ENCODE measurements at regions not wholly inside any gene's neighbourhood (a gene's known extent, or its start where the extent isn't known, plus 50 kb on each side); places are given as distances from the start of the nearest gene placed in this dataset.

GRCh38 chr18:42137693-42138375 lies 182.8 kb downstream of the PIK3C3 start:
- DNase-seq (ENCODE audit: low read depth in 2 of 2): no peak

GRCh38 chr18:42141439-42141838 lies 186.4 kb downstream of the PIK3C3 start:
- DNase-seq (ENCODE audit: low read depth in 2 of 2): no peak

DNA sequence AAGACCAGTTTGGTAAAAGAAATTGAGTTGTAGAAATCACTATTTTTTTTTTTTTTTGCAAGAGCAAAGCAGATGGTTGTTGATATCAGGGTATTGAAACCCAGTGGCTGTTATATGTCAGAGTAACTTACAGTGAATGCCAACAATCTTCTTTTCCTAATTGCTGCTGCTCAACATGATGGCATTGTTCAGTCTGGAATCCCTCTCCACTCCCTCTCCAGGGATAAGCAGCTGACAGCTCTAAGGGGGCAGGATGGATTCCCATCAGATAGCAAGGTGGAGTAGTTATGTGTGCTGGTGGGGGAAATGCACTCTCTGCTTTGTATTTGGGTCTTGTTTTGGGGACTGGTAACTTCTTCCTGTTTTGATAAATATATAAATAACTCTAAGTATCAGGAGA lies 200.0 kb downstream of the PIK3C3 start:
- DNase-seq (ENCODE audit: low read depth in 2 of 2): no peak

GRCh38 chr18:42156281-42156680 lies 201.2 kb downstream of the PIK3C3 start:
- no peak for DNase-seq (ENCODE audit: low read depth in 2 of 2)

DNA sequence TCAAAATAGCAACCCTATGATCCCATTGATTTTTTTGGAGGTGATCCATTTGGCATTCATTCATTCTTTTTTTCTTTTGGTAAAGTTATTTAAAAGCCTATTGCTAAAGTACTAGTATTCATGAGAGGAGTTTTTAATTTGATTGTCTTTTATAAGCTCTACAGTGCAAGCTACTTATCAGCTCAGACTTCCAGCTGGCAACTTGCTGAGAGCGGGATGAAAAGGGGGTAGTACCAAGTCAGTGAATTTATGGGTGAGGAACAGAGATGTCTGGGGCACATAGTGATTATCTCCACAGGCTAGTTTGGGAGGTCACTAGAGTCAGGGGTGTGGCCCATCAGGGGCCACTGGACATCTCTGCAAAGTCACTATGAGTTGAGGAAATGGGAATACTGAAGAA lies 202.4 kb downstream of the PIK3C3 start:
- no peak for DNase-seq (ENCODE audit: low read depth in 2 of 2)

GRCh38 chr18:42157878-42158277 lies 202.8 kb downstream of the PIK3C3 start:
- no peak for DNase-seq (ENCODE audit: low read depth in 2 of 2)

DNA sequence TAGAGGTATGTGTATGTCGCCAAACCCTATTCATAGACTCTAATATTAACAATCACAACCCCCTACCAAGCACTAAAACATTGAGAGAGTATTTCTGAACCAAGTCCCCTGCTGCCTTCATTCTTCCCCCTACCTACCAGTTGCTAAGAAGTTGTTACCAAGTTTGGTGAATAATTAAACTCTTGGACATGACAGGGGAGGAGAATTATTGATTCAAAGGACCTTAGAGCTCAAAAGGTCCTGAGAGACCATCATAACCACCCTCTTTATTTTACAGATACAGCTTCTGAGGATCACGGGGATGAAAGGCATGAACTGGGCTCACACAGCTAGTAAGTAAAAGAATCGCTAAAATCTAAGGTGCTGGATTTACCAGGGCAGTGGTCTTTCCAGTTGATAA lies 204.1 kb downstream of the PIK3C3 start:
- no peak for DNase-seq (ENCODE audit: low read depth in 2 of 2)

GRCh38 chr18:42163321-42163720 lies 208.3 kb downstream of the PIK3C3 start:
- no peak for DNase-seq (ENCODE audit: low read depth in 2 of 2)

GRCh38 chr18:42164556-42164955 lies 209.5 kb downstream of the PIK3C3 start:
- no peak for DNase-seq (ENCODE audit: low read depth in 2 of 2)

- no peak for DNase-seq (ENCODE audit: low read depth in 2 of 2)
These were observed 211.0 kb downstream of the PIK3C3 start for GRCh38 chr18:42165922-42166513.

- no peak for DNase-seq (ENCODE audit: low read depth in 2 of 2)
These were observed 213.5 kb downstream of the PIK3C3 start for GRCh38 chr18:42168487-42168886.

GRCh38 chr18:42168907-42169306 lies 213.9 kb downstream of the PIK3C3 start:
- no peak for DNase-seq (ENCODE audit: low read depth in 2 of 2)

- DNase-seq (ENCODE audit: low read depth in 2 of 2): no peak
These were observed 219.9 kb downstream of the PIK3C3 start for GRCh38 chr18:42174909-42175308.

DNA sequence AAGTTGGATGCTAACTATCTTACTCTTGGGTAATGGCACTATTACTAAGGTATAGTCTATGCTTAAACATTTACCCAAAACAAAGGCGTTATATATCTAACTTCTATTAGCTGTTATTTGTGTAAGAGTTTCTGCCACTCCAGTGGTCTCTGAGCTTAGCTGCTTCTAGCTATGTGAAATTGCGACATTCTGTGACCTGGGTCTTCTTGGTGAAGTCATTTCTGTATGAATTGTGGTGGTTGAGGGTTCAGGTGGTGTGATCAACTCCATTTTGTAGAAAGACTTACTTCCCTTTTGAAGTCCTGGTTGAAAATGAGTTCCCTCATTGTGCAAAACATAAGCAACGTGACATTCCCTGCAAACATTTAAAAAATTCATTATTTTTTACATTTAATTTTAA lies 221.6 kb downstream of the PIK3C3 start:
- DNase-seq (ENCODE audit: low read depth in 2 of 2): no peak

DNA sequence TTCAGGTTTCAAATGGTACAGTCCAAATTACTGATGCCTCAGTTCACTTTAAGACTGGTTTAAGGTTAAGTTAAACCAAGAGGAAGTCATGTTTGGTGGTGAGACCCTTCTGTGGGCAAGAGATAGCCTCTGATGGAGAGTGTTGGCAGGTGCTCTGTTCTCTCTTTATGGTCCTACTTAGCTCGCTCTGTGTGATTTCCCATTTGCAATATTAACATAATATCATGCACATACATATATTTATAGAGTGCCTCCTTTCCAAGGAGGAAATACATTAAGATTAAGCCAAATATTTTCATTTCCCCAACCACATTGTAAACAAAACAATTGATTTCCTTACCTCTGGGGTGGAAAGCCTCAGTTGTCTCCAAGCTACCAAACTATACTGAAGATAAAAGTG lies 222.4 kb downstream of the PIK3C3 start:
- no peak for DNase-seq (ENCODE audit: low read depth in 2 of 2)

DNA sequence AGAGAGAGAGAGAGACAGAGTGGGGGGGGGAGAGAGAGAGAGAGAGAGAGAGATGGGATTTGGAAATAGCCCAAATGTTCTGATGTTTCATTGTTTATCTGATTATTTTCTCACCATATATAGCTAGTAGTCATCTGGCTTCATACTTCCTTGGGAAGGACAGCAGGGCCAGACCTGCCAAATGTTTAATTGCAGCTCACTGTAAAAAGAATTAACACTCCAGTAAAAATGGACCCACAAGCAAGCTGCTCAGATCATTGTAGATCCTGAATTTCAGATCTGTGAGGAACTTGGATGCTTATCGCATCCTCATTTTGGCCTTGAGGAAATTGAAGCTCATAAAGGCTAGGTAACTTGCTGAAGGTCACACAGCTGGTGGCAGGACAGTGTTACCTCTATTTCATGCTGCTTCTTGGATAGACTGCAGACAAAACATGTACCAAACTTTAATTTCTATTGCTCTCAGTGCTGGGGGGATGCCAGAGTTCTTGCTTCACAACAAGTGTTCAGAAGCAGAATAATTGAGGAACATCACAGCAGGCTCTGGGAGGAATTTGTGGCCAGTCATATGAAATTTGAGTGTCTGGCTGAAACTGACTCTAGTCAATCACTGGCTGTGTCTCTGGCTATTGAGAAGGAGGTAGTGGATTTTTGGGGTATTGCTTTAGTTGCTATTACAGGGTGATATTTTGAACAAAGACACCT lies 223.5 kb downstream of the PIK3C3 start:
- DNase-seq (ENCODE audit: low read depth in 2 of 2): no peak

GRCh38 chr18:42179542-42180121 lies 224.6 kb downstream of the PIK3C3 start:
- DNase-seq (ENCODE audit: low read depth in 2 of 2): no peak

GRCh38 chr18:42181474-42181873 lies 226.4 kb downstream of the PIK3C3 start:
- no peak for DNase-seq (ENCODE audit: low read depth in 2 of 2)

DNA sequence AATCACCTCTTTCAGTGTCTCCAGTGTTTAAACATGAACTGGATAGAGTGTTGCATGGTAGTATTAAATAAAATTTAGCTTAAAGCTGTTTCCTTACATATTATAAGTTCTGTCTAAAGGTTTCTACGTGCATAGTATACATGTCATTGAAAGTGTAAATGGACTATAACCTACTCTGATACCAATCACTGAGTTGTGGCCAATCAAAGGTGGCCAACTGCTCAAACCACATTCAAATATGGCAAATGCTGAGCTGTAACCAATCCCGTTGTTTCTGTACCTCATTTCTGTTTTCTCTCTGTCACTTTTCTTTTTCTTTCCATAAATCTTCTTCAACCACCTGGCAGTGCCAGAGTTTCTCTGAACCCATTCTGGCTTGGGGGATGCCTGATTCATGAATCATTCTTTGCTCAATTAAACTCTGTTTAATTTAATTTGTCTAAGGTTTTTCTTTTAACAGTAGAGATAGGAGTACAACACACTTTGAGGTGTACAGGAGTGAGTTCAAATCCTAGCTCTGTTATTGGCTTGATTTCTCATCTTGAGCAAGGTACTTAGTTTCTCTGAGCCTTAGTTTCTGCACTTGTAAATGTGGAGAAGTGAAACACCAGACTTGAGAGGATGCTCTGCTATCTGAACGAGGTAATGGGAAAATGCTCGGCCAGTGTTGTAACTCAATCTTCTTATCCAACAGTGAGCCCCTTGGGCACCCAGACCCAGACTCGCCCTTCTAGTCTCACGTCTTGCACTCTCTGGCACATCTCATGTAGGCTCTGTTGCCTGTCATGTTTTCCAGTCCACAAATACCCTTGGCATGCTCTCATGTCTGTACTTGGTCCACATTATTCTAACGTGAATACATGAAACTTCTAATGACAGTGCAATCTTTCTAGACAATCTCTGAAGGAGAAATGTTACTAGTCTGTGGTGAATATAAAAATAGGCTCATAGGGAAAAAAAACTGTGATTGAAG lies 228.0 kb downstream of the PIK3C3 start:
- no peak for DNase-seq (ENCODE audit: low read depth in 2 of 2)

DNA sequence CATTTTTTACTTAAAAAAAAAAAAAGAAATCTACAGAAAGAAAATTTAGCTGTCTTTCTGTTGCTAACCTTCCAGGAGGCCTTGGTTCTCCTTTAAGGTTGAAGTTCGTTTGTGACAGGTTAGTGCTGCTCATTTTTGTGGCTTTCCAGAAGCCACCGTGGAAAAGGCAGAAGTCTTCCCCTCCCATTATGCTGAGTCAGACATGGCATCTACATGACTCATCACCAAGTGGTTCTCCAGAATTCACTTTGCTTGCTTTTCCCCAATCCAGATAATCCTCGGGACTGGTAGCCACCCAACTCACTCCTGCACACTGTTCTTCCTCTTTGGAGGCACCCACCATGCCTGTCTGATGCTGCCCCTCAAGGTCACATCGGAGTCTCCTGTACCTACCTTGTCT lies 228.7 kb downstream of the PIK3C3 start:
- no peak for DNase-seq (ENCODE audit: low read depth in 2 of 2)

DNA sequence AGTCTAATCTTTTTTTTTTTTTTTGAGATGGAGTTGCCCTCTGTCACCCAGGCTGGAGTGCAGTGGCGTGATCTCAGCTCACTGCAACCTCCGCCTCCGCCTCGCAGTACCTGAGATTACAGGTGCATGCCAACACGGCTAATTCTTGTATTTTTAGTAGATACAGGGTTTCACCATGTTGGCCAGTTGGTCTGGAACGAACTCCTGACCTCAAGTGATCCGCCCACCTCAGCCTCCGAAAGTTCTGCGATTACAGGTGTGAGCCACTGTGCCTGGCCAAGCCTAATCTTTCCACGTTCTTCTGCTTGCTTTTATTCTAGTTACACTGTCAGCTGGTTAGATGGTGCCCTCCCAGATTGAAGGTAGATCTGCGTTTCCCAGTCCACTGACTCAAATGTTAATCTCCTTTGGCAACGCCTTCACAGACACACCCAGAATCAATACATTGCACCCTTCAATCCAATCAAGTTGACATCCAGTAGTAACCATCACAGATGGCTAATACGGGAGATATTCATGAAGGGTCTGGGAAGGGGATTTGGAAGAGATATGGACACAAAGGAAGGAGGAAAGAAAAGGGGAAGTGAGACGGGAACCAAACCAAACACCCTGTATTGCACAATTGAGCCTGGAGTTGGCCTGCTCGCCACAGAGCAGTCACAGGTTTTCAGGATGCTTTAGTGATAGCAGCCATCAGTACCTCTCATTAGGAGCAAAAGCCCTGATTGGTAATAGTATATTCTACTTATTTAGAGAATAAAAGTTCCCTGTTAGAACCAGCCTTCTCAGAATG lies 229.8 kb downstream of the PIK3C3 start:
- no peak for DNase-seq (ENCODE audit: low read depth in 2 of 2)
